Ectodermal cell (in vitro differentiated cells): ENCODE measurements at regions not wholly inside any gene's neighbourhood (a gene's known extent, or its start where the extent isn't known, plus 50 kb on each side); places are given as distances from the start of the nearest gene placed in this dataset.

Source experiments
- H3K27ac ChIP-seq: 2 replicates; pipeline ENCODE4 v1.7.0; 2013; ENCODE audit warnings: mild to moderate bottlenecking, low read depth, low read length; ENCODE audit not compliant: insufficient read depth, poor library complexity, severe bottlenecking
- H3K27me3 ChIP-seq: 2 replicates; pipeline ENCODE4 v1.7.0; 2013; ENCODE audit warnings: mild to moderate bottlenecking, low read length; ENCODE audit not compliant: insufficient read depth, control insufficient read depth, poor library complexity, severe bottlenecking
- H3K36me3 ChIP-seq: one replicate; pipeline ENCODE4 v1.7.0; 2013; ENCODE audit warnings: low read length; ENCODE audit not compliant: control insufficient read depth, insufficient read depth
- H3K4me1 ChIP-seq: one replicate; pipeline ENCODE4 v1.7.0; 2013; ENCODE audit warnings: low read length; ENCODE audit not compliant: control insufficient read depth, insufficient read depth
- H3K4me3 ChIP-seq: 2 replicates; pipeline ENCODE4 v1.7.0; 2013; ENCODE audit warnings: low read depth, low read length, control low read depth; ENCODE audit not compliant: insufficient read depth
- H3K9me3 ChIP-seq: 2 replicates; pipeline ENCODE4 v1.7.0; 2013; ENCODE audit warnings: mild to moderate bottlenecking, low read length, moderate library complexity; ENCODE audit not compliant: control insufficient read depth
- WGBS, 2 experiments: methylation state at CpG; one replicate each; pipeline ENCODE4 v1.1.7; 2013; ENCODE audit warnings: missing lambda C conversion rate in 2 of 2; 5-methylcytosine and 5-hydroxymethylcytosine counted together

DNA sequence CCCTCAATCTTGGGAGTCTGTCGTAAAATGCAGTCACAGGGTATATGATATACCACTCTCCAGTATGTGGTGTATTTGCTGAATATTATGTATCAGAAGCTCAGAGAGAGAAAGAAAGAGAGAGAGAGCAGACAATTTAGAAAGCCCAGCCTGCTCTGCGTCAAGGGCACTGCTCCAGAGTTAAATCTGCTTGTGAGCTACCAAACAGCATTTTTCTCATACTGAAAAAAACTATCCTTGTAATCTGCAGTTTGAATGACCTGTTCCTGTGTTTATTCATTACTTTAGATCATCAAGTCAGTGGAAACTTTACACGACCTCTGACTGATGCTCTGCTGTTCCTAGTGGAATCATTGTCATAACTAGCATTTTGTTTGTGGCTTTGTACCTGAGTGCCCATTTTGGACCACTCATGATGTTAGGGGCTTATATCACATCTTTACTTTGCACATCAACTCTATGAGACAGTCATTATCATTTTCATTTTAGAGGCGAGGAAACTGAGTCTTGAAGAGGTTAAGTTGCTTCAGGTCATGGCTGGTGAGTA is 89.2 kb upstream of the PELI1 start:
- Histone ChIP-seq H3K27ac (no peak overlapping the region), H3K27me3 (no peaks in the 10 kb centered on the region), H3K4me1 (peaks cover 5% of the 10 kb centered on the region), H3K36me3 (no peaks in the 10 kb centered on the region), H3K9me3 (no peaks in the 10 kb centered on the region), H3K4me3 (no peak overlapping the region)
- WGBS, 2 experiments = 84 to 96% methylated on average over 4 of the region's 4 CpGs

DNA sequence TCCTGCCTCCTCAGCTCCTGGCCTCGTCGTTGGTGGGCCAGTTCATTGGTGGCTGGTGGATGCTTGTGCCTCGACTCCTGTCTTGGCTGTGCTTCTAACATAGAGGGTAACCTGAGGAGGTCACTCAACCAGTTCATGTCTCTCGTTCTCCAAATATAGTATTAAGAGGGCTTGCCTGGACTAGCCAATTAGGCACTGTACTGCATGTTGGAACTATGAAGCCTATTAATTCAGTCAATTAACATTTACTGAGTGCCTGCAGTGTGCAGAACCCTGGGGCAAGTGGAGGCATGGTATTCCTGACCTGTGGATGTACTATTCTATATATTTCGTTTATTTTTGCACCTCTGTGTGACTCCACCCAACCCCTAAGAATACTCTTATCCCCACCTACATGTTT is 89.9 kb upstream of the PELI1 start:
- Histone ChIP-seq H3K4me1 (no peaks in the 10 kb centered on the region), H3K27ac (no peak overlapping the region), H3K9me3 (no peaks in the 10 kb centered on the region), H3K36me3 (no peaks in the 10 kb centered on the region), H3K4me3 (no peak overlapping the region), H3K27me3 (no peaks in the 10 kb centered on the region)
- 91 to 92% methylated on average over 5 of the region's 5 CpGs for WGBS, 2 experiments

- H3K27me3 ChIP-seq = no peaks in the 10 kb centered on the region
- WGBS, 2 experiments = 89 to 95% methylated on average over 3 of the region's 3 CpGs
- H3K27ac ChIP-seq = no peak overlapping the region
- no peaks in the 10 kb centered on the region for H3K36me3 ChIP-seq
- H3K4me1 ChIP-seq = no peaks in the 10 kb centered on the region
- no peaks in the 10 kb centered on the region for H3K9me3 ChIP-seq
- H3K4me3 ChIP-seq = no peak overlapping the region
Measured at GRCh38 chr2:64234785-64235184, 90.6 kb upstream of the PELI1 start.

GRCh38 chr2:64237266-64237665 is 93.0 kb upstream of the PELI1 start:
- no peaks in the 10 kb centered on the region for H3K36me3 ChIP-seq
- H3K27me3 ChIP-seq = no peaks in the 10 kb centered on the region
- 83 to 93% methylated on average over 2 of the region's 2 CpGs for WGBS, 2 experiments
- no peak overlapping the region for H3K4me3 ChIP-seq
- H3K4me1 ChIP-seq = no peaks in the 10 kb centered on the region
- no peaks in the 10 kb centered on the region for H3K9me3 ChIP-seq
- H3K27ac ChIP-seq = no peak overlapping the region

GRCh38 chr2:64238799-64239198 is 94.6 kb upstream of the PELI1 start:
- Histone ChIP-seq H3K4me3 (no peak overlapping the region), H3K4me1 (no peaks in the 10 kb centered on the region), H3K27ac (no peak overlapping the region), H3K9me3 (no peaks in the 10 kb centered on the region), H3K27me3 (no peaks in the 10 kb centered on the region), H3K36me3 (no peaks in the 10 kb centered on the region)
- 93 to 98% methylated on average over 4 of the region's 4 CpGs for WGBS, 2 experiments

- Histone ChIP-seq H3K27me3 (no peaks in the 10 kb centered on the region), H3K36me3 (no peaks in the 10 kb centered on the region), H3K4me1 (no peaks in the 10 kb centered on the region), H3K4me3 (no peak overlapping the region), H3K9me3 (no peaks in the 10 kb centered on the region), H3K27ac (no peak overlapping the region)
- 92 to 97% methylated on average over 2 of the region's 2 CpGs for WGBS, 2 experiments
Measured at GRCh38 chr2:64243081-64244036, 99.1 kb upstream of the PELI1 start.

GRCh38 chr2:64244037-64244416 is 99.8 kb upstream of the PELI1 start:
- 90 to 92% methylated on average over 1 of the region's 1 CpG for WGBS, 2 experiments
- Histone ChIP-seq H3K36me3 (no peaks in the 10 kb centered on the region), H3K27ac (no peak overlapping the region), H3K4me3 (no peak overlapping the region), H3K27me3 (no peaks in the 10 kb centered on the region), H3K9me3 (no peaks in the 10 kb centered on the region), H3K4me1 (no peaks in the 10 kb centered on the region)

- no peak overlapping the region for H3K4me3 ChIP-seq
- H3K27ac ChIP-seq = no peak overlapping the region
- no peaks in the 10 kb centered on the region for H3K9me3 ChIP-seq
- no peaks in the 10 kb centered on the region for H3K36me3 ChIP-seq
- no peaks in the 10 kb centered on the region for H3K4me1 ChIP-seq
- WGBS, 2 experiments = 97 to 100% methylated on average over 4 of the region's 4 CpGs
- no peaks in the 10 kb centered on the region for H3K27me3 ChIP-seq
Measured at GRCh38 chr2:64245631-64246030, 101.4 kb upstream of the PELI1 start.

DNA sequence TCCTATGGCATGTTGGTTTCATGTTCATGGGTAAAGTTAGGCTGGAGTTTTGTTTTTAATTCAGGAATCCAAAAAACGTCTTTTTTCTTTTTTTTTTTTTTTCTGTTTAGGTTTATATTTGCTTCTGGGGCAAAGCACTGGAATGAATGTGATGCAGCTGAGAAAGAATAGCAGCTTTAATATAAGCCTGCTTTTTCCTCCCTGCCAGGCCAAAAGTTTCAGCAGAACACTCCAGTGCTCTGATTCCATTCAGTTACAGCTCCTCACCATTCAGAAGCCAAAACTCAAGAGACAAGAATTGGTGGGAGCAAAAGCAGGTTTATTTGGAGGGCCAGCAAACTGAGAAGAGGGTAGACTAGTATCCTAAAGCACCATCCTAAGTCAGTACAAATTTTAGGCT is 102.7 kb upstream of the PELI1 start:
- WGBS, 2 experiments = 57 to 80% methylated on average over 1 of the region's 1 CpG
- peaks cover 7% of the 10 kb centered on the region for H3K27me3 ChIP-seq
- no peak overlapping the region for H3K4me3 ChIP-seq
- H3K4me1 ChIP-seq = no peaks in the 10 kb centered on the region
- H3K36me3 ChIP-seq = no peaks in the 10 kb centered on the region
- H3K9me3 ChIP-seq = no peaks in the 10 kb centered on the region
- H3K27ac ChIP-seq = no peak overlapping the region

- WGBS, 2 experiments = 89 to 93% methylated on average over 3 of the region's 3 CpGs
- no peaks in the 10 kb centered on the region for H3K4me1 ChIP-seq
- no peak overlapping the region for H3K4me3 ChIP-seq
- no peaks in the 10 kb centered on the region for H3K9me3 ChIP-seq
- H3K36me3 ChIP-seq = no peaks in the 10 kb centered on the region
- peaks cover 27% of the 10 kb centered on the region for H3K27me3 ChIP-seq
- no peak overlapping the region for H3K27ac ChIP-seq
Measured at GRCh38 chr2:64249426-64249825, 105.2 kb upstream of the PELI1 start.
